GM06990 (cell line): ENCODE measurements at regions not wholly inside any gene's neighbourhood (a gene's known extent, or its start where the extent isn't known, plus 50 kb on each side); places are given as distances from the start of the nearest gene placed in this dataset.

Experiments used
- DNase-seq: peaks from one replicate; pipeline ENCODE4 v3.0.0-alpha.2; 2011; ENCODE audit not compliant: insufficient read length; ENCODE audit errors: extremely low read depth
- H3K27me3 ChIP-seq: replicated peaks from 2 replicates; pipeline ENCODE4 v1.6.0; 2011; ENCODE audit warnings: low read length; ENCODE audit not compliant: control insufficient read depth, insufficient read depth
- H3K36me3 ChIP-seq: 2 replicates; pipeline ENCODE4 v1.5.1; 2011; ENCODE audit warnings: low read length; ENCODE audit not compliant: control insufficient read depth, insufficient read depth
- H3K4me3 ChIP-seq: replicated peaks from 2 replicates; pipeline ENCODE4 v1.5.1; 2011; ENCODE audit warnings: low read depth, mild to moderate bottlenecking, control low read depth, low read length
- CTCF ChIP-seq: IDR thresholded peaks from 2 replicates; pipeline ENCODE4 v1.5.1; 2011; ENCODE audit warnings: low read length, control low read depth, mild to moderate bottlenecking, inconsistent platforms; ENCODE audit not compliant: insufficient read depth, poor library complexity, severe bottlenecking

GRCh38 chr13:74452176-74452575 is 318.0 kb upstream of the KLF12 start:
- no peak overlapping the region for H3K4me3 ChIP-seq
- DNase-seq = no peak
- no peak for TF ChIP-seq CTCF
- H3K27me3 ChIP-seq = no peaks in the 10 kb centered on the region
- H3K36me3 ChIP-seq = no peaks in the 10 kb centered on the region

GRCh38 chr13:74450964-74451363 is 316.8 kb upstream of the KLF12 start:
- Histone ChIP-seq H3K4me3 (no peak overlapping the region), H3K36me3 (no peaks in the 10 kb centered on the region), H3K27me3 (no peaks in the 10 kb centered on the region)
- no peak for DNase-seq
- no peak for TF ChIP-seq CTCF

GRCh38 chr13:74450525-74450845 is 316.3 kb upstream of the KLF12 start:
- TF ChIP-seq CTCF = no peak
- no peak for DNase-seq
- H3K4me3 ChIP-seq = no peak overlapping the region

GRCh38 chr13:74449811-74450524 is 315.8 kb upstream of the KLF12 start:
- no peak for TF ChIP-seq CTCF
- DNase-seq = no peak
- Histone ChIP-seq H3K4me3 (no peak overlapping the region), H3K36me3 (no peaks in the 10 kb centered on the region), H3K27me3 (no peaks in the 10 kb centered on the region)

More at GRCh38 chr13:74450525-74450845, 316.3 kb upstream of the KLF12 start:
- Histone ChIP-seq H3K27me3 (no peaks in the 10 kb centered on the region), H3K36me3 (no peaks in the 10 kb centered on the region)

- no peak for TF ChIP-seq CTCF
- H3K4me3 ChIP-seq = no peak overlapping the region
- H3K36me3 ChIP-seq = no peaks in the 10 kb centered on the region
- H3K27me3 ChIP-seq = no peaks in the 10 kb centered on the region; the same call in 1 of the 2 replicates
- no peak for DNase-seq
These were observed 310.8 kb upstream of the KLF12 start for GRCh38 chr13:74444864-74445479.
